ENCODE measurements at regions not wholly inside any gene's neighbourhood (a gene's known extent, or its start where the extent isn't known, plus 50 kb on each side); places are given as distances from the start of the nearest gene placed in this dataset.

- H3K36me3 ChIP-seq, result no peaks in the 10 kb centered on the region
- H3K27ac ChIP-seq, result no peak overlapping the region
- no peak for TF ChIP-seq CTCF (IDR thresholded peaks at IDR 0.05)
- DNase-seq (ENCODE audit: low spot score in 2 of 2), result no peak
- intact Hi-C loops (cut with DNase I), result no loop called here
- H3K9me3 ChIP-seq, result no peaks in the 10 kb centered on the region
- no peak overlapping the region for H3K4me3 ChIP-seq
- no peaks in the 10 kb centered on the region for H3K27me3 ChIP-seq
- no peaks in the 10 kb centered on the region for H3K4me1 ChIP-seq
These were observed 287.5 kb downstream of the KCNC2 start for GRCh38 chr12:74922117-74922516.

- H3K27ac ChIP-seq, result no peak overlapping the region
- H3K36me3 ChIP-seq, result no peaks in the 10 kb centered on the region
- no peak for TF ChIP-seq CTCF (IDR thresholded peaks at IDR 0.05)
- intact Hi-C loops (cut with DNase I), result no loop called here
- H3K4me3 ChIP-seq, result no peak overlapping the region
- no peak for DNase-seq (ENCODE audit: low spot score in 2 of 2)
- H3K27me3 ChIP-seq, result no peaks in the 10 kb centered on the region
- no peaks in the 10 kb centered on the region for H3K4me1 ChIP-seq
- H3K9me3 ChIP-seq, result no peaks in the 10 kb centered on the region
These were observed 287.0 kb downstream of the KCNC2 start for GRCh38 chr12:74922642-74923041.

- H3K9me3 ChIP-seq, result no peaks in the 10 kb centered on the region
- no peak overlapping the region for H3K4me3 ChIP-seq
- H3K27ac ChIP-seq, result no peak overlapping the region
- H3K4me1 ChIP-seq, result no peaks in the 10 kb centered on the region
- no peaks in the 10 kb centered on the region for H3K36me3 ChIP-seq
- TF ChIP-seq CTCF (IDR thresholded peaks at IDR 0.05), result no peak
- intact Hi-C loops (cut with DNase I), result no loop called here
- DNase-seq (ENCODE audit: low spot score in 2 of 2), result no peak
- no peaks in the 10 kb centered on the region for H3K27me3 ChIP-seq
These were observed 268.0 kb downstream of the KCNC2 start for GRCh38 chr12:74941670-74942069.

- Histone ChIP-seq H3K4me1 (no peaks in the 10 kb centered on the region), H3K27me3 (no peaks in the 10 kb centered on the region), H3K9me3 (no peaks in the 10 kb centered on the region), H3K4me3 (no peak overlapping the region), H3K27ac (no peak overlapping the region), H3K36me3 (no peaks in the 10 kb centered on the region)
- intact Hi-C loops (cut with DNase I), result no loop called here
- no peak for DNase-seq (ENCODE audit: low spot score in 2 of 2)
- no peak for TF ChIP-seq CTCF (IDR thresholded peaks at IDR 0.05)
These were observed 263.9 kb downstream of the KCNC2 start for GRCh38 chr12:74945771-74946198.

GRCh38 chr12:74953697-74954096 lies 255.9 kb downstream of the KCNC2 start:
- H3K4me3 ChIP-seq, result no peak overlapping the region
- intact Hi-C loops (cut with DNase I), result no loop called here
- no peaks in the 10 kb centered on the region for H3K4me1 ChIP-seq
- TF ChIP-seq CTCF (IDR thresholded peaks at IDR 0.05), result no peak
- H3K9me3 ChIP-seq, result peaks cover 0 to 7% of the 10 kb centered on the region in 2 donors
- no peaks in the 10 kb centered on the region for H3K36me3 ChIP-seq
- H3K27me3 ChIP-seq, result no peaks in the 10 kb centered on the region
- H3K27ac ChIP-seq, result no peak overlapping the region
- DNase-seq (ENCODE audit: low spot score in 2 of 2), result no peak

GRCh38 chr12:74957231-74957630 lies 252.4 kb downstream of the KCNC2 start:
- no peak for TF ChIP-seq CTCF (IDR thresholded peaks at IDR 0.05)
- H3K9me3 ChIP-seq, result peaks cover 0 to 7% of the 10 kb centered on the region in 2 donors
- no peaks in the 10 kb centered on the region for H3K27me3 ChIP-seq
- no peak overlapping the region for H3K27ac ChIP-seq
- intact Hi-C loops (cut with DNase I), result no loop called here
- DNase-seq (ENCODE audit: low spot score in 2 of 2), result no peak
- H3K36me3 ChIP-seq, result no peaks in the 10 kb centered on the region
- H3K4me3 ChIP-seq, result no peak overlapping the region
- H3K4me1 ChIP-seq, result no peaks in the 10 kb centered on the region

Data from ascending aorta (tissue), 2 donors.